Mesenchymal stem cell (in vitro differentiated cells and primary cell): ENCODE measurements at regions not wholly inside any gene's neighbourhood (a gene's known extent, or its start where the extent isn't known, plus 50 kb on each side); places are given as distances from the start of the nearest gene placed in this dataset.
"Not testable (repeated sequence)": the region's sequence is repeated elsewhere in the genome, so short reads cannot be mapped to it uniquely, and the experiment has no call there.

Experiments
- DNase-seq: peaks from one replicate; pipeline ENCODE4 v3.0.0-alpha.2; 2013
- H2AFZ ChIP-seq: one replicate; pipeline ENCODE4 v1.6.1; 2013; ENCODE audit warnings: low read depth, mild to moderate bottlenecking, control low read depth, inconsistent platforms, low read length, moderate library complexity
- H2AK5ac ChIP-seq: 2 replicates; pipeline ENCODE4 v1.6.1; 2013; ENCODE audit warnings: low read length, moderate library complexity, mild to moderate bottlenecking, inconsistent platforms; ENCODE audit not compliant: severe bottlenecking
- H2BK120ac ChIP-seq: one replicate; pipeline ENCODE4 v1.6.1; 2013; ENCODE audit warnings: low read depth, mild to moderate bottlenecking, inconsistent platforms, low read length, moderate library complexity
- H2BK12ac ChIP-seq, 2 experiments: one replicate each; pipeline ENCODE4 v1.6.1; 2013; ENCODE audit warnings: inconsistent platforms in 2 of 2, low read length in 2 of 2, mild to moderate bottlenecking in 2 of 2, moderate library complexity in 2 of 2, control low read depth in 1 of 2
- H2BK15ac ChIP-seq: one replicate; pipeline ENCODE4 v1.6.1; 2013; ENCODE audit warnings: mild to moderate bottlenecking, low read depth, inconsistent platforms; ENCODE audit not compliant: poor library complexity, severe bottlenecking
- H2BK5ac ChIP-seq: 2 replicates; pipeline ENCODE4 v1.6.1; 2013; ENCODE audit warnings: low read depth, mild to moderate bottlenecking, low read length, control low read depth, inconsistent platforms; ENCODE audit not compliant: poor library complexity, severe bottlenecking
- H3K14ac ChIP-seq, 2 experiments: one replicate each; pipeline ENCODE4 v1.6.1; 2013; ENCODE audit warnings: inconsistent platforms in 2 of 2, low read length in 2 of 2, control low read depth in 1 of 2, mild to moderate bottlenecking in 1 of 2, moderate library complexity in 1 of 2
- H3K18ac ChIP-seq, 2 experiments: one replicate each; pipeline ENCODE4 v1.6.1; 2013; ENCODE audit warnings: inconsistent platforms in 2 of 2, low read length in 2 of 2, control low read depth in 1 of 2, low read depth in 1 of 2, mild to moderate bottlenecking in 1 of 2
- H3K23ac ChIP-seq, 2 experiments: one replicate each; pipeline ENCODE4 v1.6.1; 2013; ENCODE audit warnings: inconsistent platforms in 2 of 2, low read length in 2 of 2, mild to moderate bottlenecking in 2 of 2, moderate library complexity in 2 of 2, control low read depth in 1 of 2
- H3K27ac ChIP-seq: 2 replicates; pipeline ENCODE4 v1.5.1; 2013; ENCODE audit warnings: mild to moderate bottlenecking, moderate library complexity, low read length, control low read depth, inconsistent platforms; ENCODE audit not compliant: poor library complexity, severe bottlenecking
- H3K27me3 ChIP-seq, 2 experiments: 2 replicates each; pipeline versions ENCODE4 v1.6.1 to v1.7.0; 2013; ENCODE audit warnings: low read length in 2 of 2, mild to moderate bottlenecking in 2 of 2, moderate library complexity in 2 of 2, control low read depth in 1 of 2, inconsistent platforms in 1 of 2; ENCODE audit not compliant: control insufficient read depth in 1 of 2, insufficient read depth in 1 of 2
- H3K36me3 ChIP-seq, 2 experiments: 2 replicates each; pipeline versions ENCODE4 v1.6.1 to v1.7.0; 2013; ENCODE audit warnings: low read length in 2 of 2, control low read depth in 1 of 2, inconsistent platforms in 1 of 2, low read depth in 1 of 2, mild to moderate bottlenecking in 1 of 2; ENCODE audit not compliant: insufficient read depth in 2 of 2, control insufficient read depth in 1 of 2
- H3K4ac ChIP-seq, 2 experiments: one replicate each; pipeline ENCODE4 v1.6.1; 2013; ENCODE audit warnings: inconsistent platforms in 2 of 2, low read length in 2 of 2, mild to moderate bottlenecking in 2 of 2, moderate library complexity in 2 of 2, control low read depth in 1 of 2, low read depth in 1 of 2
- H3K4me1 ChIP-seq: 2 replicates; pipeline ENCODE4 v1.6.1; 2013; ENCODE audit warnings: low read depth, low read length, control low read depth; ENCODE audit not compliant: control insufficient read depth, insufficient read depth
- H3K4me2 ChIP-seq: 2 replicates; pipeline ENCODE4 v1.6.1; 2013; ENCODE audit warnings: low read length, mild to moderate bottlenecking, inconsistent platforms; ENCODE audit not compliant: poor library complexity, severe bottlenecking
- H3K4me3 ChIP-seq, 2 experiments: 2 replicates each; pipeline versions ENCODE4 v1.5.1 to v1.7.0; 2013; ENCODE audit warnings: low read length in 2 of 2, mild to moderate bottlenecking in 2 of 2, control low read depth in 1 of 2, low read depth in 1 of 2; ENCODE audit not compliant: insufficient read depth in 1 of 2
- H3K79me1 ChIP-seq: replicated peaks from 2 replicates; pipeline ENCODE4 v1.6.1; 2013; ENCODE audit warnings: mild to moderate bottlenecking, control low read depth, low read length, inconsistent platforms; ENCODE audit not compliant: poor library complexity, severe bottlenecking
- H3K9ac ChIP-seq: 2 replicates; pipeline ENCODE4 v1.7.0; 2013; ENCODE audit warnings: mild to moderate bottlenecking, low read length, moderate library complexity
- H3K9me3 ChIP-seq: 2 replicates; pipeline ENCODE4 v1.7.0; 2013; ENCODE audit warnings: mild to moderate bottlenecking, low read length; ENCODE audit not compliant: control insufficient read depth
- H4K8ac ChIP-seq: one replicate; pipeline ENCODE4 v1.6.1; 2013; ENCODE audit warnings: inconsistent platforms, mild to moderate bottlenecking, low read length, moderate library complexity
- H4K91ac ChIP-seq: one replicate; pipeline ENCODE4 v1.6.1; 2013; ENCODE audit warnings: mild to moderate bottlenecking, low read length, inconsistent platforms
- WGBS: methylation state at CpG from one replicate; pipeline ENCODE4 v1.1.7; 2013; ENCODE audit warnings: mixed read lengths; 5-methylcytosine and 5-hydroxymethylcytosine counted together

- not testable (repeated sequence) for H2BK15ac ChIP-seq, H3K4ac ChIP-seq, H2BK120ac ChIP-seq, H2BK5ac ChIP-seq, H4K91ac ChIP-seq, H3K79me1 ChIP-seq, H3K18ac ChIP-seq, H3K27ac ChIP-seq, H3K27me3 ChIP-seq, DNase-seq, H3K14ac ChIP-seq, H4K8ac ChIP-seq, H2AK5ac ChIP-seq, H3K4me3 ChIP-seq, H3K9me3 ChIP-seq, H3K4me2 ChIP-seq, H3K4me1 ChIP-seq, H2AFZ ChIP-seq, H3K36me3 ChIP-seq, H3K23ac ChIP-seq, H2BK12ac ChIP-seq, H3K9ac ChIP-seq
- 91% methylated on average over 12 of the region's 15 CpGs for WGBS
Observed at GRCh38 chr13:54422946-54423345, 1394.3 kb downstream of the OLFM4 start.

GRCh38 chr13:54424344-54424743 lies 1395.7 kb downstream of the OLFM4 start:
- Histone ChIP-seq H3K4ac (no peak overlapping the region), H2BK15ac (no peak overlapping the region), H3K18ac (no peak overlapping the region), H2AK5ac (no peak overlapping the region), H4K91ac (no peak overlapping the region), H3K36me3 (no peaks in the 10 kb centered on the region), H3K23ac (no peak overlapping the region), H2AFZ (no peak overlapping the region), H3K9me3 (peaks cover 4% of the 10 kb centered on the region), H3K27me3 (no peaks in the 10 kb centered on the region), H2BK120ac (no peak overlapping the region), H3K79me1 (no peaks in the 10 kb centered on the region), H2BK12ac (no peak overlapping the region), H3K27ac (no peak overlapping the region), H2BK5ac (no peak overlapping the region), H3K14ac (no peak overlapping the region), H3K4me1 (no peaks in the 10 kb centered on the region), H4K8ac (no peak overlapping the region), H3K9ac (no peak overlapping the region), H3K4me3 (no peak overlapping the region), H3K4me2 (no peak overlapping the region)
- DNase-seq = no peak
- WGBS = 75% methylated on average over 2 of the region's 2 CpGs

GRCh38 chr13:54433493-54434206 lies 1405.0 kb downstream of the OLFM4 start:
- no peak overlapping the region for H2BK120ac ChIP-seq
- H3K79me1 ChIP-seq = no peaks in the 10 kb centered on the region
- no peak overlapping the region for H2AK5ac ChIP-seq
- H3K9me3 ChIP-seq = peaks cover 2% of the 10 kb centered on the region
- H2BK5ac ChIP-seq = no peak overlapping the region
- no peaks in the 10 kb centered on the region for H3K27me3 ChIP-seq
- H3K4ac ChIP-seq = no peak overlapping the region
- H3K18ac ChIP-seq = no peak overlapping the region
- no peak overlapping the region for H2AFZ ChIP-seq
- no peak overlapping the region for H3K14ac ChIP-seq
- H4K8ac ChIP-seq = no peak overlapping the region
- no peak overlapping the region for H3K4me3 ChIP-seq
- H4K91ac ChIP-seq = no peak overlapping the region
- H3K9ac ChIP-seq = no peak overlapping the region
- no peak overlapping the region for H3K27ac ChIP-seq
- H2BK15ac ChIP-seq = no peak overlapping the region
- WGBS = 83% methylated on average over 2 of the region's 4 CpGs
- H2BK12ac ChIP-seq = no peak overlapping the region
- H3K4me2 ChIP-seq = no peak overlapping the region
- H3K36me3 ChIP-seq = no peaks in the 10 kb centered on the region
- no peak overlapping the region for H3K23ac ChIP-seq
- H3K4me1 ChIP-seq = no peaks in the 10 kb centered on the region
- no peak for DNase-seq

DNA sequence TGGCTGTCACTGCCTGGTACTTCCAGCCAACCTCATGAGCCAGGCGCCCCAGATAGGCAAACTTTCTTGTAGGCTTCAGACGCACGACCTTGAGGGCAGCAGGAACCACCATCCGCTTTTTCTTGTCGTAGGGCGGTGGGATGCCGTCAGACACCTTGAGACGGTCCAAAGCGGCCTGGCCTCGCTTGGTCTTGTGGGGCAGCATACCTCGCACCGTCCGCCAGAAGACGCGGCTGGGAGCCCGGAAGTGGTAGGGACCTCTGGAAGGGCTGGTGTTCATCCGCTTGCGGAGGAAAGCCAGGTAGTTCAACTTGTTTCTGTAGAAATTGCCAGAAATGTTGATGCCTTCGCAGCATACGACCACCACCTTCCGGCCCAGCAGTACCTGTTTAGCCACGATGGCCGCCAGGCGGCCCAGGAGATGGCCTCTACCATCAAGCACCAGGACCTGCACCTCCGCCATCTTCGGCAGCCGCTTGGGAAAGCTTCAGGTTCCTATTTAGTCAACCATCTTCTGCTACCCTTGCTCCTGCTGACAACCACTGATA lies 1412.3 kb downstream of the OLFM4 start:
- H3K27ac ChIP-seq, H2BK12ac ChIP-seq, H2AFZ ChIP-seq, H3K4me3 ChIP-seq, H3K4me2 ChIP-seq, H2BK5ac ChIP-seq, H3K27me3 ChIP-seq, H3K9ac ChIP-seq, H4K8ac ChIP-seq, H4K91ac ChIP-seq, H3K36me3 ChIP-seq, H3K23ac ChIP-seq, H2BK15ac ChIP-seq, H2AK5ac ChIP-seq, H3K79me1 ChIP-seq, H3K4ac ChIP-seq, H3K4me1 ChIP-seq, H3K14ac ChIP-seq, H3K18ac ChIP-seq, H2BK120ac ChIP-seq, DNase-seq: not testable (repeated sequence)
- 95% methylated on average over 27 of the region's 27 CpGs for WGBS
- H3K9me3 ChIP-seq = peaks cover 17% of the 10 kb centered on the region
